NCI-H1930 (cell line): ENCODE measurements at regions not wholly inside any gene's neighbourhood (a gene's known extent, or its start where the extent isn't known, plus 50 kb on each side); places are given as distances from the start of the nearest gene placed in this dataset.

ENCODE experiments used
- DNase-seq, 2 experiments: peaks; one replicate each; lab custom pipeline; 2025; lab: John Stamatoyannopoulos, UW

- DNase-seq: no peak
These were observed 256.4 kb downstream of the GXYLT1 start for GRCh38 chr12:41888285-41888684.

- no peak for DNase-seq
These were observed 262.5 kb downstream of the GXYLT1 start for GRCh38 chr12:41881891-41882805.

- no peak for DNase-seq
These were observed 275.2 kb downstream of the GXYLT1 start for GRCh38 chr12:41869432-41869831.

- no peak for DNase-seq
These were observed 277.7 kb downstream of the GXYLT1 start for GRCh38 chr12:41866878-41867430.

GRCh38 chr12:41856228-41856627 is 288.4 kb downstream of the GXYLT1 start:
- no peak for DNase-seq

- DNase-seq: no peak
These were observed 294.6 kb downstream of the GXYLT1 start for GRCh38 chr12:41850046-41850445.

GRCh38 chr12:41846718-41847117 is 298.0 kb downstream of the GXYLT1 start:
- no peak for DNase-seq

- no peak for DNase-seq
These were observed 308.3 kb downstream of the GXYLT1 start for GRCh38 chr12:41836416-41836815.

- DNase-seq: no peak
These were observed 309.1 kb downstream of the GXYLT1 start for GRCh38 chr12:41835556-41835955.

GRCh38 chr12:41819948-41820347 is 324.7 kb downstream of the GXYLT1 start:
- no peak for DNase-seq

- DNase-seq: no peak
These were observed 340.6 kb downstream of the GXYLT1 start for GRCh38 chr12:41804026-41804425.

- no peak for DNase-seq
These were observed 341.9 kb downstream of the GXYLT1 start for GRCh38 chr12:41802803-41803202.

GRCh38 chr12:41801261-41801660 is 343.4 kb downstream of the GXYLT1 start:
- no peak for DNase-seq

- DNase-seq: no peak
These were observed 345.0 kb downstream of the GXYLT1 start for GRCh38 chr12:41799671-41800070.

GRCh38 chr12:41795910-41796309 is 348.8 kb downstream of the GXYLT1 start:
- DNase-seq: peak; percentile 44 to 61

GRCh38 chr12:41795051-41795600 is 349.5 kb downstream of the GXYLT1 start:
- peak in 1 of 2 experiments; percentile 32 for DNase-seq

- no peak for DNase-seq
These were observed 350.3 kb downstream of the GXYLT1 start for GRCh38 chr12:41794336-41794735.

GRCh38 chr12:41784957-41785356 is 359.7 kb downstream of the GXYLT1 start:
- DNase-seq: no peak

- DNase-seq: no peak
These were observed 365.7 kb downstream of the GXYLT1 start for GRCh38 chr12:41778934-41779333.

- DNase-seq: no peak
These were observed 367.4 kb downstream of the GXYLT1 start for GRCh38 chr12:41777064-41777790.

- no peak for DNase-seq
These were observed 372.2 kb downstream of the GXYLT1 start for GRCh38 chr12:41772478-41772877.

- DNase-seq: no peak
These were observed 374.9 kb downstream of the GXYLT1 start for GRCh38 chr12:41769810-41770209.

GRCh38 chr12:41768456-41768855 is 376.2 kb downstream of the GXYLT1 start:
- DNase-seq: no peak
